MM.1S (cell line): ENCODE measurements at regions not wholly inside any gene's neighbourhood (a gene's known extent, or its start where the extent isn't known, plus 50 kb on each side); places are given as distances from the start of the nearest gene placed in this dataset.

Experiments
- CTCF ChIP-seq: fragments of 300-600 bp; sonication (generic); IDR thresholded peaks from 2 replicates; pipeline ENCODE4 v1.5.1; 2016; ENCODE audit warnings: antibody characterized with exemption, low read length, mixed read lengths
- EZH2phosphoT487 ChIP-seq: fragments of 300-600 bp; sonication (generic); IDR thresholded peaks from 2 replicates; pipeline ENCODE4 v1.6.1; 2018; ENCODE audit warnings: antibody characterized with exemption, low read length

- TF ChIP-seq CTCF (no peak), EZH2phosphoT487 (no peak)
These were observed 175.5 kb upstream of the RORA start for GRCh38 chr15:61404567-61404966.
